Fibroblast of gingiva (primary cell): ENCODE measurements at regions not wholly inside any gene's neighbourhood (a gene's known extent, or its start where the extent isn't known, plus 50 kb on each side); places are given as distances from the start of the nearest gene placed in this dataset.

Experiments used
- DNase-seq: peaks from one replicate; pipeline ENCODE4 v3.0.0-alpha.2; 2011; ENCODE audit warnings: low read depth

- DNase-seq: no peak
Measured at GRCh38 chr5:3142261-3143027, 391.0 kb upstream of the IRX2 start.

GRCh38 chr5:3140117-3140516 lies 388.6 kb upstream of the IRX2 start:
- no peak for DNase-seq

- no peak for DNase-seq
Measured at GRCh38 chr5:3139499-3139931, 388.0 kb upstream of the IRX2 start.

GRCh38 chr5:3131161-3131560 lies 379.7 kb upstream of the IRX2 start:
- no peak for DNase-seq

GRCh38 chr5:3129252-3129651 lies 377.8 kb upstream of the IRX2 start:
- DNase-seq: no peak

GRCh38 chr5:3127423-3127911 lies 376.0 kb upstream of the IRX2 start:
- no peak for DNase-seq

- no peak for DNase-seq
Measured at GRCh38 chr5:3126639-3127038, 375.2 kb upstream of the IRX2 start.

GRCh38 chr5:3124410-3124809 lies 372.9 kb upstream of the IRX2 start:
- no peak for DNase-seq

- DNase-seq: no peak
Measured at GRCh38 chr5:3123763-3124157, 372.3 kb upstream of the IRX2 start.

- no peak for DNase-seq
Measured at GRCh38 chr5:3122985-3123762, 371.7 kb upstream of the IRX2 start.

- no peak for DNase-seq
Measured at GRCh38 chr5:3122216-3122615, 370.7 kb upstream of the IRX2 start.

- DNase-seq: no peak
Measured at GRCh38 chr5:3121813-3122212, 370.3 kb upstream of the IRX2 start.

- DNase-seq: no peak
Measured at GRCh38 chr5:3120028-3120427, 368.6 kb upstream of the IRX2 start.

- DNase-seq: no peak
Measured at GRCh38 chr5:3119435-3119834, 368.0 kb upstream of the IRX2 start.

- DNase-seq: no peak
Measured at GRCh38 chr5:3118340-3118739, 366.9 kb upstream of the IRX2 start.

GRCh38 chr5:3116366-3116765 lies 364.9 kb upstream of the IRX2 start:
- DNase-seq: no peak

GRCh38 chr5:3114467-3114866 lies 363.0 kb upstream of the IRX2 start:
- DNase-seq: no peak

- no peak for DNase-seq
Measured at GRCh38 chr5:3110371-3110770, 358.9 kb upstream of the IRX2 start.

GRCh38 chr5:3107156-3107611 lies 355.7 kb upstream of the IRX2 start:
- no peak for DNase-seq

- DNase-seq: no peak
Measured at GRCh38 chr5:3105581-3105980, 354.1 kb upstream of the IRX2 start.

GRCh38 chr5:3105172-3105571 lies 353.7 kb upstream of the IRX2 start:
- no peak for DNase-seq

- DNase-seq: no peak
Measured at GRCh38 chr5:3104429-3105060, 353.1 kb upstream of the IRX2 start.
